Psoas muscle (tissue), 7 donors: ENCODE measurements at regions not wholly inside any gene's neighbourhood (a gene's known extent, or its start where the extent isn't known, plus 50 kb on each side); places are given as distances from the start of the nearest gene placed in this dataset.

Experiments used
- ATAC-seq, 4 donors: fragments of 200-7000 bp; cut with Tn5 transposase; one replicate each; pipeline ENCODE4 v1.9.1; 2020; ENCODE audit warnings: moderate library complexity in 3 of 4, mild to moderate bottlenecking in 2 of 4
- DNase-seq, 2 donors: peaks; one replicate each; pipeline ENCODE4 v3.0.0-alpha.2; 2020
- H3K27ac ChIP-seq: fragments of 200-600 bp; one replicate; pipeline ENCODE4 v1.8.0; 2022
- H3K27me3 ChIP-seq, 3 donors: fragments of 200-600 bp in 1 of 3; one replicate each; pipeline versions ENCODE4 v1.6.1 to v1.8.0; 2013 to 2022; ENCODE audit warnings: low read length in 2 of 3, mild to moderate bottlenecking in 2 of 3, moderate library complexity in 1 of 3; ENCODE audit not compliant: insufficient read depth in 3 of 3
- H3K36me3 ChIP-seq, 2 donors: fragments of 200-600 bp in 1 of 2; one replicate each; pipeline versions ENCODE4 v1.6.1 to v1.8.0; 2013 to 2022; ENCODE audit warnings: low read depth in 1 of 2, mild to moderate bottlenecking in 1 of 2, moderate library complexity in 1 of 2; ENCODE audit not compliant: insufficient read depth in 1 of 2
- H3K4me1 ChIP-seq: fragments of 200-600 bp; one replicate; pipeline ENCODE4 v1.8.0; 2022
- H3K4me3 ChIP-seq: fragments of 200-600 bp; one replicate; pipeline ENCODE4 v1.8.0; 2022; ENCODE audit warnings: mild to moderate bottlenecking
- H3K9me3 ChIP-seq: fragments of 200-600 bp; one replicate; pipeline ENCODE4 v1.8.0; 2022
- CTCF ChIP-seq: fragments of 200-600 bp; IDR thresholded peaks from one replicate; pipeline ENCODE4 v1.8.0; 2022; ENCODE audit warnings: antibody characterized with exemption
- WGBS, 3 donors: extraction: QIAGEN DNeasy Blood & Tissue Kit; methylation state at CpG; one replicate each; pipeline versions ENCODE4 v1.1.6 to v1.1.7; 2013; 5-methylcytosine and 5-hydroxymethylcytosine counted together
- intact Hi-C, 2 donors: fragments of 100-400 bp; cut with DNase I; formaldehyde crosslinking; loops; one replicate each; pipeline versions ENCODE4 v1.11.0 to v1.14.2; 2022
- donor health status: healthy with polysubstance abuse.
- donor health status: DM: no; HTN: no; CAD: no; lungs with moderate emphysema.
- donor health status: Bipolar disorder and iron deficiency.
- donor health status: healthy.
- donor health status: DM: yes; HTN: yes; CAD: no.
- donor health status: DM: no; HTN: no; CAD: no.
- donor health status: DM: yes; HTN: yes; CAD: no.

- intact Hi-C loops, result no loop called here
Measured at GRCh38 chr10:44020322-44021111, 364.4 kb downstream of the CXCL12 start.

GRCh38 chr10:44017483-44018145 is 367.3 kb downstream of the CXCL12 start:
- Histone ChIP-seq H3K27ac (peak overlapping the region; percentile 23), H3K4me1 (no peaks in the 10 kb centered on the region), H3K27me3 (no peaks in the 10 kb centered on the region), H3K36me3 (no peaks in the 10 kb centered on the region), H3K4me3 (no peak overlapping the region), H3K9me3 (no peaks in the 10 kb centered on the region)
- intact Hi-C loops, result no loop called here
- ATAC-seq, result no peak
- TF ChIP-seq CTCF, result no peak
- no peak for DNase-seq
- WGBS, 3 donors, result 63 to 71% (median 67%) methylated on average over 5 of the region's 5 CpGs

More at GRCh38 chr10:44020322-44021111, 364.4 kb downstream of the CXCL12 start:
- ATAC-seq, result peak in 3 of 4 donors; percentile 48 to 55 (median 52)
- TF ChIP-seq CTCF, result no peak
- no peaks in the 10 kb centered on the region for H3K36me3 ChIP-seq
- H3K9me3 ChIP-seq, result no peaks in the 10 kb centered on the region
- DNase-seq, result peak in 1 of 2 donors; percentile 66
- no peaks in the 10 kb centered on the region for H3K4me1 ChIP-seq
- no peak overlapping the region for H3K27ac ChIP-seq
- WGBS, 3 donors, result 27 to 46% (median 31%) methylated on average over 5 of the region's 5 CpGs
- no peak overlapping the region for H3K4me3 ChIP-seq
- peaks cover 0 to 4% (median 0%) of the 10 kb centered on the region in 3 donors for H3K27me3 ChIP-seq

DNA sequence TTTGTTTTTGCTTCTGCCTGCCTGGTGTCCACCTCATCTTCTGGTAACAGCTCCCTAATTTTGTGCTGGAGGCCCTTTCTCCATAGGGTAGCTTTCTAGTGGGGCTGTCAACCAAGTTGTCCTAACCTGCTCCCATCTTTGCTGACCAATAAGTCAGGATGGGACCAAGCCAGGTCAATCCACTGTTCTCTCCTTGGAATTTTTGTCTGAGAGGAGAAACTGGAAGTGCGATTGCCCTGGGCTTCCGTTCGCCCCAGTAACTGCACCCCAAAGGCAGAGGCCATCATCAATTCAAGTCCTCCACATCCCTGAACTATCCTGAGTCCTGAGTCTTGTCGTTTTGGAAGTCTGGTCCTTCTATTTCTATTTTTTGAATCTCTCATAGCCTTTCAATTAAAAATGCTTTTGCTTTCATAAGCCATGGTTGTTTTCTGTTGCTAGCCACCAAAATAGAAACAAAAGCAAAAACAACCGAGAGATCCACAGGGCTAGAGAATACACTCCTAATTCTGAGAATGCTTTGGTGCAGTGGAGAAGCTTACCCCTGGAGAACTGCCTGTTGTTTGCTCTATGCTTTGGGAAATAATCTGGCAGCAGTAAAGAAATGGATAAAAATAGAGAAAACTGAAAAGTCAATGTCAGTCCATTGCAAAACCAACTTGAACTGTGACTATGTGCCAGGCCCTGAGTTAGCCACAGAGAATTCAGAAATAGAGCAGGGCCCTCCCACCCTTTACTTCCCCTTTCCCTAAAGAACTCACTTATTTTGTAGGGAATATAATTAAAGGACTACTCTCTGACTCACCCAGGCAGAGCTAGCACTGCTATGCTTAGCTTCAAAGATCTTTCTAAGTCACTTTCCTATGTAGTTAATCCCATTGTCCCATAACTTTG is 368.1 kb downstream of the CXCL12 start:
- no peak for TF ChIP-seq CTCF
- no peaks in the 10 kb centered on the region for H3K27me3 ChIP-seq
- peak in 2 of 4 donors; percentile 36 to 51 for ATAC-seq
- H3K36me3 ChIP-seq, result no peaks in the 10 kb centered on the region
- no peaks in the 10 kb centered on the region for H3K4me1 ChIP-seq
- WGBS, 3 donors, result 54 to 57% (median 56%) methylated on average over 5 of the region's 5 CpGs
- H3K4me3 ChIP-seq, result no peak overlapping the region
- H3K27ac ChIP-seq, result peak overlapping the region; percentile 23
- intact Hi-C loops, result no loop called here
- no peak for DNase-seq
- no peaks in the 10 kb centered on the region for H3K9me3 ChIP-seq

DNA sequence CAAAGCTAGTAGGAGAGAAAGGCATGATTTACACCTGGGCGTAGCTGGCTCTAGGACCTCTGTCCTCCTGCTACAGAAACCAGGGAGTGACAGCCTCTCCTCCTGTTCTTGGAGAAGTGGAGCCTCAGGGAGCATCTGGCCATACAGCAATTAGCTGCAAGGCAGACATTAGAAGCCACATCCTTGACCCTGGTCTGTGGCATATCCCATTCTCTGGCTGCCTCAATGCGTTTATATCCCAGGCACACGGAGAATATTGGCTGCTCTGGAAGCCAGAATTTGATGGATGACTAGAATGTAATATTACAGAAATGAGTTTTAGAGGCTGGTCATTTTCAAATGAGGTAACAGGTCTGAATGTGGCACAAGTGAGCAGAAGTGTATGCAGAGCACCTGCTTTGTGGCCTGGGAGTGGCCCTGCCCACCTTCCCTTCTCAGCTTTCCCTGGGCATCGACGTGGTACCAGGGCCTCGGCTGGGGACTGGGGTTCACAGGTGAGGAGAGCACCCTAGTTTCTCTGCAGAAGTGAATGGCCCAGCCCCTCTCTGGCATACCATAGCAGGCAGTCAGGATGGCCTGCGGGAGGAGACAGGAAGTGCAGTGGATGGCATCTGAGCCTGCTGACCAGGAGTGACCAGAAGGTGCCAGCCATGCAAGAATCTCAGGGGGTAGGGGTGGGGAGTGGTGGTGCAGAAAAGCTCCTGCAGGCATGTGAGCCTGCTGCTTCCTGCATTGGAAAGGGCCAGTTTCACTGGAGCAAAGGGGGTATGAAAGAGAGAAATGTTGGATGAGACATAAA is 367.2 kb upstream of the ZNF32 start:
- Histone ChIP-seq H3K27me3 (no peaks in the 10 kb centered on the region), H3K27ac (no peak overlapping the region), H3K36me3 (no peaks in the 10 kb centered on the region), H3K9me3 (no peaks in the 10 kb centered on the region), H3K4me3 (no peak overlapping the region), H3K4me1 (no peaks in the 10 kb centered on the region)
- intact Hi-C loops, result no loop called here
- ATAC-seq, result no peak
- TF ChIP-seq CTCF, result no peak
- DNase-seq, result no peak
- 88 to 90% (median 88%) methylated on average over 7 of the region's 7 CpGs for WGBS, 3 donors
